ENCODE measurements at regions not wholly inside any gene's neighbourhood (a gene's known extent, or its start where the extent isn't known, plus 50 kb on each side); places are given as distances from the start of the nearest gene placed in this dataset.

DNA sequence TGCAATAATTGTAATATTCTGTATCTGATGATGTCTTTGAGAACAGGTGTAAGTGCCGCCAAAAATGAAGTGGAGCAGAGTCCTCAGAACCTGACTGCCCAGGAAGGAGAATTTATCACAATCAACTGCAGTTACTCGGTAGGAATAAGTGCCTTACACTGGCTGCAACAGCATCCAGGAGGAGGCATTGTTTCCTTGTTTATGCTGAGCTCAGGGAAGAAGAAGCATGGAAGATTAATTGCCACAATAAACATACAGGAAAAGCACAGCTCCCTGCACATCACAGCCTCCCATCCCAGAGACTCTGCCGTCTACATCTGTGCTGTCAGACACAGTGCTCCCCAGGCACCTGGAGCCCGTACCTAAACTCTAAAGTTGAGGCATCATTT, 268.7 kb downstream of the DAD1 start:
- no peak for ATAC-seq
- TF ChIP-seq ISL1 (CRISPR knock-in tag; IDR thresholded peaks at IDR 0.05) (no peak), SNAI2 (CRISPR knock-in tag; IDR thresholded peaks at IDR 0.05) (no peak), OSR1 (CRISPR knock-in tag; IDR thresholded peaks at IDR 0.05) (no peak), ZC3H10 (CRISPR knock-in tag; IDR thresholded peaks at IDR 0.05) (no peak), GLIS3 (CRISPR knock-in tag; IDR thresholded peaks at IDR 0.05) (no peak), RARB (CRISPR knock-in tag; IDR thresholded peaks at IDR 0.05) (no peak), ZNF8 (CRISPR knock-in tag; IDR thresholded peaks at IDR 0.05) (no peak), ESRRG (CRISPR knock-in tag; IDR thresholded peaks at IDR 0.05) (no peak), ZFP30 (CRISPR knock-in tag; IDR thresholded peaks at IDR 0.05) (no peak), ZNF565 (CRISPR knock-in tag; conservative IDR thresholded peaks at IDR 0.05; ENCODE audit: low read depth) (no peak), CSDC2 (CRISPR knock-in tag; IDR thresholded peaks at IDR 0.05) (no peak), ZFP3 (CRISPR knock-in tag; IDR thresholded peaks at IDR 0.05) (no peak), TCF4 (CRISPR knock-in tag; IDR thresholded peaks at IDR 0.05; ENCODE audit: borderline replicate concordance) (no peak), BACH2 (CRISPR knock-in tag; IDR thresholded peaks at IDR 0.05; ENCODE audit: borderline replicate concordance) (no peak), CSRNP3 (CRISPR knock-in tag; IDR thresholded peaks at IDR 0.05) (no peak)
- TF ChIP-seq, protein P1, sequence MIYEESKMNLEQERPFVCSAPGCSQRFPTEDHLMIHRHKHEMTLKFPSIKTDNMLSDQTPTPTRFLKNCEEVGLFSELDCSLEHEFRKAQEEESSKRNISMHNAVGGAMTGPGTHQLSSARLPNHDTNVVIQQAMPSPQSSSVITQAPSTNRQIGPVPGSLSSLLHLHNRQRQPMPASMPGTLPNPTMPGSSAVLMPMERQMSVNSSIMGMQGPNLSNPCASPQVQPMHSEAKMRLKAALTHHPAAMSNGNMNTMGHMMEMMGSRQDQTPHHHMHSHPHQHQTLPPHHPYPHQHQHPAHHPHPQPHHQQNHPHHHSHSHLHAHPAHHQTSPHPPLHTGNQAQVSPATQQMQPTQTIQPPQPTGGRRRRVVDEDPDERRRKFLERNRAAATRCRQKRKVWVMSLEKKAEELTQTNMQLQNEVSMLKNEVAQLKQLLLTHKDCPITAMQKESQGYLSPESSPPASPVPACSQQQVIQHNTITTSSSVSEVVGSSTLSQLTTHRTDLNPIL (CRISPR knock-in tag; IDR thresholded peaks at IDR 0.05; ENCODE audit: low read depth) = no peak

- ATAC-seq = peak; percentile 87
Observed at GRCh38 chr14:22319526-22320361, 269.3 kb downstream of the DAD1 start.

More at GRCh38 chr14:22319526-22320361, 269.3 kb downstream of the DAD1 start:
- no peak for TF ChIP-seq ISL1 (CRISPR knock-in tag; IDR thresholded peaks at IDR 0.05)
- TF ChIP-seq TOX (CRISPR knock-in tag; IDR thresholded peaks at IDR 0.05; ENCODE audit: borderline replicate concordance) = no peak
- TF ChIP-seq RARB (CRISPR knock-in tag; IDR thresholded peaks at IDR 0.05) = no peak
- no peak for TF ChIP-seq PPARA (CRISPR knock-in tag; IDR thresholded peaks at IDR 0.05; ENCODE audit: borderline replicate concordance)
- TF ChIP-seq CSDC2 (CRISPR knock-in tag; IDR thresholded peaks at IDR 0.05) = no peak
- TF ChIP-seq PATZ1 (CRISPR knock-in tag; IDR thresholded peaks at IDR 0.05; ENCODE audit: borderline replicate concordance) = no peak
- no peak for TF ChIP-seq SNAI2 (CRISPR knock-in tag; IDR thresholded peaks at IDR 0.05)
- TF ChIP-seq BACH2 (CRISPR knock-in tag; IDR thresholded peaks at IDR 0.05; ENCODE audit: borderline replicate concordance) = no peak
- TF ChIP-seq ZNF565 (CRISPR knock-in tag; conservative IDR thresholded peaks at IDR 0.05; ENCODE audit: low read depth) = no peak
- TF ChIP-seq ZFP3 (CRISPR knock-in tag; IDR thresholded peaks at IDR 0.05) = no peak
- no peak for TF ChIP-seq CSRNP3 (CRISPR knock-in tag; IDR thresholded peaks at IDR 0.05)
- no peak for TF ChIP-seq TCF4 (CRISPR knock-in tag; IDR thresholded peaks at IDR 0.05; ENCODE audit: borderline replicate concordance)
- TF ChIP-seq ZNF70 (CRISPR knock-in tag; IDR thresholded peaks at IDR 0.05) = no peak
- no peak for TF ChIP-seq OSR1 (CRISPR knock-in tag; IDR thresholded peaks at IDR 0.05)
- no peak for TF ChIP-seq TSHZ2 (CRISPR knock-in tag; IDR thresholded peaks at IDR 0.05)
